ENCODE measurements at regions not wholly inside any gene's neighbourhood (a gene's known extent, or its start where the extent isn't known, plus 50 kb on each side); places are given as distances from the start of the nearest gene placed in this dataset.
"Not testable (repeated sequence)": the region's sequence is repeated elsewhere in the genome, so short reads cannot be mapped to it uniquely, and the experiment has no call there.

GRCh38 chr9:107571148-107571547, 81.6 kb upstream of the KLF4 start:
- DNase-seq (ENCODE audit: low spot score) (no peak), ATAC-seq (no peak)
- intact Hi-C loops (cut with DNase I), result no loop called here

DNA sequence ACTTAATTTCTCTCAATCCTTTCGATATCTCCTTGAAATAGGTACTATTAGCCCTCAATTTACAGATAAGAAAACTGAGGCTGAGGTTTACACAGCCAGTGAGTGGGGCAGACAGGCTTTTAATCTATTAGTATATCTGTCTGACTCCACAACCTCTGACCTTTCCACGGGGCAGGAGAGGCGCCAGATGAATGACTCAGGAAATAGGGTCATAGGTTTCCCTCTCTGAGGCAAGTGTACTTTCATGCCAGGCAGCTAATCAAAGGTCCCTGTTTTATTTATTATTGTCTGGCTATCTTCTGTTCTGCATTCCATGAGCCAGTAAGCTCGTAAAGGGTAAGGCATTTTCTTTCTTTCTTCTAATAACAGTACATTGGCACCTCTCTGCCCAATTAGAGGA, 79.6 kb upstream of the KLF4 start:
- DNase-seq (ENCODE audit: low spot score) (no peak), ATAC-seq (peak; percentile 34)
- intact Hi-C loops (cut with DNase I), result no loop called here

DNA sequence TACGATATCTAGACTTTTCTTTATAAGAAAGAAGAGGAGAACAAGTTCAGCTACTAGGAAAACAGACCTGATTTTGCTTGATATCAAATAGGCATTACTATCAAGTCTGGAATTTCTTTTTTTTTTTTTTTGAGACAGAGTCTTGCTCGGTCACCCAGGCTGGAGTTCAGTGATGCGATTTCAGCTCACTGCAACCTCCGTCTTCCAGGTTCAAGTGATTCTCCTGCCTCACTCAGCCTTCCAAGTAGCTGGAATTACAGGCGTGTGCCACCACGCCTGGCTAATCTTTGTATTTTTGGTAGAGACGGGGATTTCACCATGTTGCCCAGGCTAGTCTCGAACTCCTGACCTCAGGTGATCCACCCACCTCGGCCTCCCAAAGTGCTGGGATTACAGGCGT, 78.8 kb upstream of the KLF4 start:
- intact Hi-C loops (cut with DNase I); DNase-seq (ENCODE audit: low spot score); ATAC-seq: not testable (repeated sequence)

GRCh38 chr9:107567462-107567861, 77.9 kb upstream of the KLF4 start:
- ATAC-seq, result no peak
- intact Hi-C loops (cut with DNase I), result no loop called here
- no peak for DNase-seq (ENCODE audit: low spot score)

- ATAC-seq (no peak), DNase-seq (ENCODE audit: low spot score) (no peak)
- intact Hi-C loops (cut with DNase I), result no loop called here
These were observed 77.1 kb upstream of the KLF4 start for GRCh38 chr9:107566611-107567061.

- intact Hi-C loops (cut with DNase I), result no loop called here
- no peak for DNase-seq (ENCODE audit: low spot score)
- ATAC-seq, result no peak
These were observed 73.2 kb upstream of the KLF4 start for GRCh38 chr9:107562798-107563197.

DNA sequence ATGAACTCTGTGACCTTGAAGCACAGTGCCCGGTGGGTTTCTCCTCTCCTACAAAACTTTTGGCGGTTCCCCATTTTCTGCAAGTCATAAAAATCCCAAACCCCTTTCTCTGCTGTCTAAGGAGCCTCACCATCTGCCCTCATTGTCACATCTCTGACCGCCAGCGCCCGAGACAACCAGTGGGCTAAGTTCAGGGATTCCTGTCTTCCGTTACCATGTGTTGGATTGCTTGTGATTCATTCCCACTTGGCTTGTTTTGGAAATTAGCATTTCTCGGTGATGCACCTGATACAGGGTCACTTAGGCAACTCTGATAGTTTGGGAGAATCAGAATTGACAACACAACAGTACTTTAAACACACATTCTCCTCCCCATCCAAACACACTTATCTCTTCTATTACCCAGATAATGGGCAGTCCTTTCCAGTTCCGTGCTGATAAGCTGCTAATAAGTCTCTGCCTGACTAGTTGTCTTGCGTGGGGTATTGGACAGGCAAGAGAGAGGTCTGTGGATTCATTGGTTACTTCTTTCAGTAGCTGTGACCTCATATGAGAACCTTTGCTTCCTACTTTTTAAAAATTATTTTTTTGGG, 70.0 kb upstream of the KLF4 start:
- no peak for DNase-seq (ENCODE audit: low spot score)
- intact Hi-C loops (cut with DNase I), result no loop called here
- ATAC-seq, result no peak

- intact Hi-C loops (cut with DNase I), result no loop called here
- DNase-seq (ENCODE audit: low spot score) (no peak), ATAC-seq (no peak)
These were observed 67.8 kb upstream of the KLF4 start for GRCh38 chr9:107557236-107557990.

DNA sequence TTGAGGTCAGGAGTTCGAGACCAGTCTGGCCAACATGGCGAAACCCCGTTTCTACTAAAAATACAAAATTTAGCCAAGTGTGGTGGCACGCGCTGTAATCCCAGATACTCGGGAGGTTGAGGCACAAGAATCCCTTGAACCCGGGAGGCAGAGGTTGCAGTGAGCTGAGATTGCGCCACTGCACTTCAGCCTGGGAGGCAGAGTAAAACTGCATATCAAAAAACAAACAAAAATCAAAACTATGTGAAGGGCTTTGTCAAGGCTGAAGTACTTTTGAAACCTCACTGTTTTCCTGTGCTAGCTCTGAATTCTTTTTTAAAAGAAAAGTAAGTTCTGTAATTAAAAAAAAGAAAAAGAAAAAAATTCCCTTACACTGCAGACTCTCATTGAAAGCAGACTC, 65.1 kb upstream of the KLF4 start:
- DNase-seq (ENCODE audit: low spot score) (no peak), ATAC-seq (no peak)
- intact Hi-C loops (cut with DNase I), result no loop called here

- DNase-seq (ENCODE audit: low spot score) (no peak), ATAC-seq (peak; percentile 97)
- intact Hi-C loops (cut with DNase I), result no loop called here
These were observed 59.0 kb upstream of the KLF4 start for GRCh38 chr9:107548298-107549142.

- intact Hi-C loops (cut with DNase I), result no loop called here
- DNase-seq (ENCODE audit: low spot score) (no peak), ATAC-seq (peak; percentile 7)
These were observed 58.3 kb upstream of the KLF4 start for GRCh38 chr9:107547772-107548297.

DNA sequence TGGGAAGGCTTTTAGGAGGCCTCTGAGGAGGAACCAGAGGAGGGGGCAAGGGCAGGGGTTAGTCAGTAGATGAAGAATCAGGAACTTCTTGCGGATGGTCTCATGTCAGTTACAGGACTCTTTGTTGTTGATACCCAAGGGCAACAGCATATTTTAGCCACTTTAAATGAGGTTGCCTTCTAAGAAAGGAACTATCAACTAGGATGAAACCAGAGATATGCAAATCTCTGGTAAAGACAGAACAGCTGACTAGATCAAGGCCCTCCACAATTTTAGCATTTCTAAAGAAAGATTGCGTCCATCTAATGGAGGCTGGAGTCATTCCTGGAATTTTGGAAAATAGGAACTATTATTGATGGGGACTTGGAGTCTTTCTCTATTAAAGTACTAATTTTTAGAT, 57.7 kb upstream of the KLF4 start:
- intact Hi-C loops (cut with DNase I), result no loop called here
- DNase-seq (ENCODE audit: low spot score) (no peak), ATAC-seq (no peak)

- ATAC-seq (no peak), DNase-seq (ENCODE audit: low spot score) (no peak)
- intact Hi-C loops (cut with DNase I), result no loop called here
These were observed 57.3 kb upstream of the KLF4 start for GRCh38 chr9:107546859-107547258.

GRCh38 chr9:107545036-107545435, 55.5 kb upstream of the KLF4 start:
- ATAC-seq, result no peak
- DNase-seq (ENCODE audit: low spot score), result no peak
- intact Hi-C loops (cut with DNase I), result no loop called here

DNA sequence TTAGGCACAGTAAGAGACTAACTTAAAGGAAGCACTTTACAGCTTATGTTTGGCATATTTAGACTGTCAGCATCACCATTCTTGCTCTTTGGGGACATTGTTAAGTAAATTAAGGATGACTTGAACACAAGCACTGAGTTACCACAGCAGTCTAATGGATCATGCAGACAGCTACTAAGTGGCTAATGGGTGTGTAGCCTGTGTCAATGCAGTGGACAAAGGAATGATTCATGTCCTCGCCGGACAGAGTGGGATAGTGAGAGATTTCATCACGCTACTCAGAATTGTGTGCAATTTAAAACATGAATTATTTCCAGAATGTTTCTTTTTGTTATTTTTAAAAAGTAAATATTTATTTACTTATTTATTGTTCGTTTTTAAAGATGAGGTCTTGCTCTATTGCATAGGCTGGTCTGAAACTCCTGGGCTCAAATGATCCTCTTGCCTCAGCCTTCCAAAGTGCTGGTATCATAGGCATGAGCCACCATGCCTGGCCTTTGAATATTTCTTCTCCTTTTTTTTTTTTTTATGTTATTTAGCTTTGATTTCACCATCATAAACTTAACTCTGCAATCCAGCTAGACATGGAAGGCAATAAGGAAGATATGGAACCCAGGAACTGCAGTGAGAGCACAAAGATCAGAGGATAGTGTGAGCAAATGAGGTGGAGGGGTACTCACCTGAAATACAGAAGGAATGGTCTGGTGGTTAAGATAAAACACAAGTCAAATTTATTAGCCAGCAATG, 53.0 kb upstream of the KLF4 start:
- intact Hi-C loops (cut with DNase I), result no loop called here
- ATAC-seq (no peak), DNase-seq (ENCODE audit: low spot score) (no peak)

DNA sequence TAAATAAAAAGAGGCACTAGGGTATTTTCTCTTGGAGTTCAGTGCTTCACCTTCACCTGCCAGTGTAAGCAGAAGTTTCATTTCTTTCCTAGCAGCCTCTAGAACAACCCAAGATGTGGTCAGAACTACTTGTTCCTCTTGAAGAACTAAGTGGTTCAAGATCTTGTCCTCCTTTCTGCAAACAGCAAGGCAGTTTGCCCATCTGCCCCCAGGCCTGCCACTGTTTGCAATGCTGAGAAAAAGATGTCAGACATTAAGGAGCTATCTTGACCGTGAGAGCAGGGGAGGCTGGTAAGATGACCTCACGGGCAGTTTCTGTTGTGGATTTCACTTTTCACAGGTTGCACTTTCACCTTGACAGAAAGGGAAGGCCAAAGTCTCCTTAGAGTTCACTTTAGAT, 52.0 kb upstream of the KLF4 start:
- no peak for ATAC-seq
- no peak for DNase-seq (ENCODE audit: low spot score)
- intact Hi-C loops (cut with DNase I), result no loop called here

DNA sequence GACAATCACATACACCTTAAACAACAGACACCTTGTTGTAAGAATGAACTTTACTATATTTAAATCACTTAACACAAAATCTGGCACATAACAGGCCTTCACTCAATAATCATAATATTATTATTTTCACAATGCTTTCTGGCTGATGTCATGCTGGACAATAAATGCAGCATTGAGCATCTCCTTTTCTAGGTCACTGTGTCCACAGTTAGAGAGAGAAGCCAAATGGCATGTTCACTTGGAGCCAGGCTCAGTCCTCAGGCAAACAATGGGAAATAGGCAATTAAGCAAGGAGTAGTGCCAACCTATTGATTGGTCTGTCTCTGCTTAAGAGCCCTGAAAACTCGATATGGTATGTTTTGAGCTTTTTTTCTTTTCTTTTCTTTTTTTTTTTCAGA, 50.6 kb upstream of the KLF4 start:
- DNase-seq (ENCODE audit: low spot score), result no peak
- peak; percentile 72 for ATAC-seq
- intact Hi-C loops (cut with DNase I), result no loop called here

DNA sequence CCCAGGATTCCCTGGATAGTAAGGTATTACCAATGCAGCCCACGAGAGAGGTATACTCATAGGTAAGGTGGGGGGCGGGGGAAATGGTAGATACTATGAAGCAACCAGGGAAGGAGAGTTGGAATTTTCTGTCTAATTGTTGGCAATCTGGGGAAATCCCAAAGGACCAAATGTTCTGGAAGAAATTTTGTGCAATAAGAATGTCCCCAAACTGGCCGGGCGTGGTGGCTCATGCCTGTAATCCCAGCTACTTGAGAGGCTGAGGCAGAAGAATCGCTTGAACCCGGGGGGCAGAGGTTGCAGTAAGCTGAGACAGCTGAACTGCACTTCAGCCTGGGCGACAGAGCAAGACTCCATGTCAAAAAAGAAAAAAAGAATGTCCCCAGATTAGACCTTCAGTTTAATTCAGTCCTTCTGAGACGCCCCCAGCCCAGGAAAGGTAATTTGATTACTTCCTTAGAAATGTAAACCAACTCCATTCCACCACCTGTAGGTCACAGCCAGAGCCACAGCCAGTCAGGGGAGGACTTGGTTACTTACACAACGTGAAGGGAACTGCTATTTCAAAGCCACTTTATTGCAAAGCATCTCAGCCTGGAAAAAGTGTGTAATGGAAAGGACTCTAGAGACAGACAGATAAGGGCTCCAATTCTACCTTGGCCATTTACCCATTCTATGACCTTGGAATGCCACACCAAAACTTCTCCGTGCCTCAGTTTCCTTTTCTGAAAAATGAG, 50.0 kb upstream of the KLF4 start:
- intact Hi-C loops (cut with DNase I), result no loop called here
- ATAC-seq, result peak; percentile 69
- DNase-seq (ENCODE audit: low spot score), result no peak
